GM12878 (cell line): ENCODE measurements at regions not wholly inside any gene's neighbourhood (a gene's known extent, or its start where the extent isn't known, plus 50 kb on each side); places are given as distances from the start of the nearest gene placed in this dataset.

Experiments used
- ATAC-seq: fragments of 200-7000 bp; cut with Tn5 transposase; 3 replicates; pipeline ENCODE4 v1.9.1; 2020; ENCODE audit warnings: mild to moderate bottlenecking, moderate library complexity
- BruUV-seq: library from RNA; stranded (reverse); fragments of 400-500 nt; replicated peaks from 2 replicates; lab custom pipeline; 2021; lab: Mats Ljungman, UMichigan
- CTCF ChIA-PET: fragments of 300-600 bp; sonication (Branson Sonifier 250); formaldehyde crosslinking; extraction: SDS; loops from one replicate; lab custom pipeline; 2021; ENCODE audit warnings: inconsistent platforms; lab: Yijun Ruan, JAX
- POLR2A ChIA-PET: fragments of 350-600 bp; formaldehyde crosslinking; extraction: SDS; loops from one replicate; lab custom pipeline; 2021; ENCODE audit warnings: inconsistent platforms; lab: Charles Lee
- RAD21 ChIA-PET: fragments of 300-600 bp; sonication (Branson Sonifier 250); formaldehyde crosslinking; loops from one replicate; lab custom pipeline; 2023; ENCODE audit warnings: antibody characterized with exemption; ENCODE audit not compliant: unreplicated experiment; lab: Charles Lee
- SMC1A ChIA-PET: fragments of 300-600 bp; sonication (Branson Sonifier 250); formaldehyde crosslinking; loops from one replicate; lab custom pipeline; 2023; ENCODE audit not compliant: unreplicated experiment, uncharacterized antibody; lab: Charles Lee
- DNase-seq: peaks from one replicate; pipeline ENCODE4 v3.0.0-alpha.2; 2011; ENCODE audit warnings: low read depth, low spot score
- FAIRE-seq: peaks from 3 replicates; lab custom pipeline; 2011; peaks lifted over from hg19 to GRCh38; lab: Jason Lieb, UNC
- H2AFZ ChIP-seq: 2 replicates; pipeline ENCODE4 v1.6.0; 2011; ENCODE audit warnings: low read depth, low read length, control low read depth; ENCODE audit not compliant: control insufficient read depth
- H3K27ac ChIP-seq: 2 replicates; pipeline ENCODE4 v1.5.1; 2011; ENCODE audit warnings: control low read depth; ENCODE audit not compliant: control insufficient read depth, insufficient read depth
- H3K27me3 ChIP-seq, 2 experiments: replicated peaks in 1 of 2; 2 replicates each; pipeline versions ENCODE4 v1.6.0 to v1.6.1; 2011; ENCODE audit warnings: low read length in 1 of 2; ENCODE audit not compliant: control insufficient read depth in 2 of 2, insufficient read depth in 2 of 2
- H3K36me3 ChIP-seq, 2 experiments: 2 replicates each; pipeline ENCODE4 v1.5.1; 2011; ENCODE audit warnings: low read length in 1 of 2; ENCODE audit not compliant: control insufficient read depth in 2 of 2, insufficient read depth in 2 of 2
- H3K4me1 ChIP-seq: 2 replicates; pipeline ENCODE4 v1.6.1; 2011; ENCODE audit warnings: mild to moderate bottlenecking, low read length, moderate library complexity, mixed read lengths; ENCODE audit not compliant: control insufficient read depth, insufficient read depth
- H3K4me2 ChIP-seq: 2 replicates; pipeline ENCODE4 v1.6.0; 2011; ENCODE audit warnings: control low read depth; ENCODE audit not compliant: control insufficient read depth, insufficient read depth
- H3K4me3 ChIP-seq: fragments of 200-600 bp; sonication (generic); 2 replicates; pipeline ENCODE4 v1.5.1; 2016
- H3K79me2 ChIP-seq: 2 replicates; pipeline ENCODE4 v1.6.0; 2011; ENCODE audit warnings: low read length; ENCODE audit not compliant: control insufficient read depth, insufficient read depth
- H3K9ac ChIP-seq: 2 replicates; pipeline ENCODE4 v1.8.0; 2011; ENCODE audit warnings: low read length, control low read depth, mixed read lengths; ENCODE audit not compliant: control insufficient read depth, insufficient read depth
- H3K9me3 ChIP-seq: replicated peaks from 3 replicates; pipeline ENCODE4 v1.5.1; 2011; ENCODE audit warnings: mild to moderate bottlenecking, low read length; ENCODE audit not compliant: control insufficient read depth, insufficient read depth
- H4K20me1 ChIP-seq: 2 replicates; pipeline ENCODE4 v1.6.0; 2011; ENCODE audit not compliant: control insufficient read depth, insufficient read depth
- CEBPB ChIP-seq, 2 experiments: fragments of 150-350 bp in 1 of 2; IDR thresholded peaks; 2 replicates each; pipeline ENCODE4 v1.6.1; 2012 to 2014; ENCODE audit warnings: low read depth in 2 of 2, low read length in 2 of 2, borderline replicate concordance in 1 of 2, inconsistent platforms in 1 of 2
- CREM ChIP-seq: IDR thresholded peaks from 2 replicates; pipeline ENCODE4 v1.6.1; 2014; ENCODE audit warnings: antibody characterized with exemption, low read depth
- EP300 ChIP-seq, 2 experiments: fragments of 150-350 bp in 1 of 2; IDR thresholded peaks; 2 replicates each; pipeline ENCODE4 v1.6.1; 2011 to 2012; ENCODE audit warnings: low read depth in 2 of 2, low read length in 2 of 2, borderline replicate concordance in 1 of 2, improper control_type of control experiment in 1 of 2, inconsistent platforms in 1 of 2; ENCODE audit not compliant: control insufficient read depth in 1 of 2
- FOXK2 ChIP-seq: fragments of 450-650 bp; IDR thresholded peaks from 2 replicates; pipeline ENCODE4 v1.6.1; 2017; ENCODE audit warnings: mild to moderate bottlenecking, moderate library complexity
- GABPA ChIP-seq: IDR thresholded peaks from 2 replicates; pipeline ENCODE4 v1.6.1; 2014; ENCODE audit warnings: antibody characterized with exemption, low read depth, mild to moderate bottlenecking, inconsistent platforms
- NKRF ChIP-seq: fragments of 450-650 bp; conservative IDR thresholded peaks from 2 replicates; pipeline ENCODE4 v1.6.1; 2017; ENCODE audit warnings: mild to moderate bottlenecking, moderate library complexity
- RBBP5 ChIP-seq: fragments of 200-600 bp; sonication (generic); conservative IDR thresholded peaks from 2 replicates; pipeline ENCODE4 v1.6.1; 2016
- TAF1 ChIP-seq: IDR thresholded peaks from 2 replicates; pipeline ENCODE4 v1.6.1; 2011; ENCODE audit warnings: mild to moderate bottlenecking, low read depth, low read length, borderline replicate concordance
- TCF12 ChIP-seq: IDR thresholded peaks from 2 replicates; pipeline ENCODE4 v1.6.1; 2011; ENCODE audit warnings: low read depth, mild to moderate bottlenecking, low read length
- ZBTB4 ChIP-seq: fragments of 450-650 bp; formaldehyde crosslinking; IDR thresholded peaks from 2 replicates; pipeline ENCODE4 v1.4.0; 2022; ENCODE audit warnings: mild to moderate bottlenecking, moderate library complexity
- ZZZ3 ChIP-seq: IDR thresholded peaks from 2 replicates; pipeline ENCODE4 v1.6.1; 2011; ENCODE audit warnings: low read depth; ENCODE audit not compliant: control insufficient read depth, insufficient read length
- WGBS: methylation state at CpG from one replicate; pipeline ENCODE4 v1.1.6; 2016; ENCODE audit warnings: low lambda C conversion rate; ENCODE audit not compliant: insufficient replicate concordance, insufficient coverage; ENCODE audit errors: missing lambda C conversion rate; 5-methylcytosine and 5-hydroxymethylcytosine counted together
- in situ Hi-C: fragments of 300-500 bp; cut with MboI; formaldehyde crosslinking; loops from 9 replicates; pipeline ENCODE4 v1.14.3; 2018; ENCODE audit warnings: mixed read lengths
- intact Hi-C: fragments of 100-400 bp; cut with micrococcal nuclease; formaldehyde crosslinking; loops from one replicate; pipeline ENCODE4 v1.14.2; 2022; ENCODE audit not compliant: unreplicated experiment
- TF ChIP-seq, protein P1 (sequence below): fragments of 450-650 bp; IDR thresholded peaks from 2 replicates; pipeline ENCODE4 v1.6.1; 2017; ENCODE audit warnings: low read depth, mild to moderate bottlenecking, moderate library complexity
- TF ChIP-seq, protein P2 (sequence below): IDR thresholded peaks from 2 replicates; pipeline ENCODE4 v1.6.1; 2012; ENCODE audit warnings: mild to moderate bottlenecking, low read depth, low read length

- TF ChIP-seq NKRF, result no peak
Observed at GRCh38 chr2:144931960-144932359, 412.0 kb upstream of the ZEB2 start (continued).

DNA sequence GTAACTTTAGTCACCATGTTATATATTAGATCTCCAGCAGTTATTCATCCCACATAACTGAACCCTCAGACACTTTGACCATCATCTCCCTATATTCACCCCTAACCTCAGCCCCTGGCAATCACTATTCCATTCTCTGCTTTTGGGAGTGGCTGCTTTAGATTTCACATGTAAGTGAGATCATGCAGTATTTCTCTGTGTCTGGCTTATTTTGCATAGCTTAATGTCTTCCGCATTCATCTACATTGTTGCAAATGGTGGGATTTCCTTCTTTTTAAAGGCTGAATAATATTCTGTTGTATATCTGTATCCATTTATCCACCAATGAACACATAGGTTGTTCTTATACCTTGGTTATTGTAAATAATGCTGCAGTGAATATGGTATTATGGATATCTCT lies 411.6 kb upstream of the ZEB2 start:
- intact Hi-C loops, result no loop called here
- no TSS peak for BruUV-seq
- no peaks in the 10 kb centered on the region for H3K27me3 ChIP-seq
- no peak overlapping the region for H3K27ac ChIP-seq
- no peak overlapping the region for H2AFZ ChIP-seq
- ChIA-PET SMC1A (no interaction called here), POLR2A (no interaction called here), RAD21 (no interaction called here), CTCF (no interaction called here)
- H3K36me3 ChIP-seq, result no peaks in the 10 kb centered on the region
- no peaks in the 10 kb centered on the region for H3K9me3 ChIP-seq
- WGBS, result 100% methylated on average over 1 of the region's 1 CpG
- H3K4me3 ChIP-seq, result no peak overlapping the region
- no peak for DNase-seq
- FAIRE-seq, result no peak
- ATAC-seq, result no peak
- no peak overlapping the region for H3K9ac ChIP-seq
- H3K4me2 ChIP-seq, result no peak overlapping the region
- in situ Hi-C loops, result no loop called here
- H3K4me1 ChIP-seq, result no peaks in the 10 kb centered on the region
- no peaks in the 10 kb centered on the region for H3K79me2 ChIP-seq
- no peaks in the 10 kb centered on the region for H4K20me1 ChIP-seq
- no peak for TF ChIP-seq ZBTB4 (CRISPR knock-in tag)
- TF ChIP-seq GABPA, result no peak
- no peak for TF ChIP-seq FOXK2
- no peak for TF ChIP-seq TCF12
- no peak for TF ChIP-seq CREM
- TF ChIP-seq CEBPB (IDR thresholded peaks at IDR 0.05; ENCODE audit: borderline replicate concordance in 1 of 2, low read depth in 2 of 2, low read length in 2 of 2), result no peak
- no peak for TF ChIP-seq EP300 (IDR thresholded peaks at IDR 0.05; ENCODE audit: borderline replicate concordance in 1 of 2, control insufficient read depth in 1 of 2, low read depth in 2 of 2, low read length in 2 of 2)
- TF ChIP-seq RBBP5, result no peak
- no peak for TF ChIP-seq TAF1
- TF ChIP-seq, protein P1, sequence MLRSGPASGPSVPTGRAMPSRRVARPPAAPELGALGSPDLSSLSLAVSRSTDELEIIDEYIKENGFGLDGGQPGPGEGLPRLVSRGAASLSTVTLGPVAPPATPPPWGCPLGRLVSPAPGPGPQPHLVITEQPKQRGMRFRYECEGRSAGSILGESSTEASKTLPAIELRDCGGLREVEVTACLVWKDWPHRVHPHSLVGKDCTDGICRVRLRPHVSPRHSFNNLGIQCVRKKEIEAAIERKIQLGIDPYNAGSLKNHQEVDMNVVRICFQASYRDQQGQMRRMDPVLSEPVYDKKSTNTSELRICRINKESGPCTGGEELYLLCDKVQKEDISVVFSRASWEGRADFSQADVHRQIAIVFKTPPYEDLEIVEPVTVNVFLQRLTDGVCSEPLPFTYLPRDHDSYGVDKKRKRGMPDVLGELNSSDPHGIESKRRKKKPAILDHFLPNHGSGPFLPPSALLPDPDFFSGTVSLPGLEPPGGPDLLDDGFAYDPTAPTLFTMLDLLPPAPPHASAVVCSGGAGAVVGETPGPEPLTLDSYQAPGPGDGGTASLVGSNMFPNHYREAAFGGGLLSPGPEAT, result no peak
- TF ChIP-seq, protein P2, sequence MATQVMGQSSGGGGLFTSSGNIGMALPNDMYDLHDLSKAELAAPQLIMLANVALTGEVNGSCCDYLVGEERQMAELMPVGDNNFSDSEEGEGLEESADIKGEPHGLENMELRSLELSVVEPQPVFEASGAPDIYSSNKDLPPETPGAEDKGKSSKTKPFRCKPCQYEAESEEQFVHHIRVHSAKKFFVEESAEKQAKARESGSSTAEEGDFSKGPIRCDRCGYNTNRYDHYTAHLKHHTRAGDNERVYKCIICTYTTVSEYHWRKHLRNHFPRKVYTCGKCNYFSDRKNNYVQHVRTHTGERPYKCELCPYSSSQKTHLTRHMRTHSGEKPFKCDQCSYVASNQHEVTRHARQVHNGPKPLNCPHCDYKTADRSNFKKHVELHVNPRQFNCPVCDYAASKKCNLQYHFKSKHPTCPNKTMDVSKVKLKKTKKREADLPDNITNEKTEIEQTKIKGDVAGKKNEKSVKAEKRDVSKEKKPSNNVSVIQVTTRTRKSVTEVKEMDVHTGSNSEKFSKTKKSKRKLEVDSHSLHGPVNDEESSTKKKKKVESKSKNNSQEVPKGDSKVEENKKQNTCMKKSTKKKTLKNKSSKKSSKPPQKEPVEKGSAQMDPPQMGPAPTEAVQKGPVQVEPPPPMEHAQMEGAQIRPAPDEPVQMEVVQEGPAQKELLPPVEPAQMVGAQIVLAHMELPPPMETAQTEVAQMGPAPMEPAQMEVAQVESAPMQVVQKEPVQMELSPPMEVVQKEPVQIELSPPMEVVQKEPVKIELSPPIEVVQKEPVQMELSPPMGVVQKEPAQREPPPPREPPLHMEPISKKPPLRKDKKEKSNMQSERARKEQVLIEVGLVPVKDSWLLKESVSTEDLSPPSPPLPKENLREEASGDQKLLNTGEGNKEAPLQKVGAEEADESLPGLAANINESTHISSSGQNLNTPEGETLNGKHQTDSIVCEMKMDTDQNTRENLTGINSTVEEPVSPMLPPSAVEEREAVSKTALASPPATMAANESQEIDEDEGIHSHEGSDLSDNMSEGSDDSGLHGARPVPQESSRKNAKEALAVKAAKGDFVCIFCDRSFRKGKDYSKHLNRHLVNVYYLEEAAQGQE, result no peak
- TF ChIP-seq ZZZ3, result no peak
